ENCODE measurements at regions not wholly inside any gene's neighbourhood (a gene's known extent, or its start where the extent isn't known, plus 50 kb on each side); places are given as distances from the start of the nearest gene placed in this dataset.

DNA sequence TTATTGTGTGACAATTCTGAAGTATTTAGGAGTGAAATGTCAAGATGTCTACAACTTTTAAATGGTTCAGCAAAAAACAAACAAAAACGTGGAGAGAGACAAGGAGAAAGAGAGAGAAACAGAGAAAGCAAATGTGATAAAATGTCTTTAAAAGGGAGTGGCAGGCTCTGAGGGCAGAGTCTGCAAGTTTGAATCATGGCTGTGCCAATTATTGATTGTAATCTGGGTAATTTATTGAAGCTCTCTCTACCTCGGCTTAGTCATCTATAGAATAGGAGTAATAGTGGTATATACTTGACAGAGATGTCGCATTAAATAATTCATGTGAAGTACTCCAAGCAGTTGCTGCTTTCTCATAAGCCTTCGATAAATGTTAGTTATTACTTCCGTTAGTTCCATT lies 61.3 kb upstream of the ARID1B start:
- no peak for TF ChIP-seq EZH2 (IDR thresholded peaks at IDR 0.05; ENCODE audit: insufficient read depth, poor library complexity, severe bottlenecking)
- TF ChIP-seq EZH2phosphoT487 (IDR thresholded peaks at IDR 0.05; ENCODE audit: insufficient read depth, low read depth): no peak

Data from GM23248 (cell line).